KMS-11 (cell line): ENCODE measurements at regions not wholly inside any gene's neighbourhood (a gene's known extent, or its start where the extent isn't known, plus 50 kb on each side); places are given as distances from the start of the nearest gene placed in this dataset.

ENCODE experiments used
- H2AFZ ChIP-seq: fragments of 200-600 bp; sonication (generic); 2 replicates; pipeline ENCODE4 v1.6.1; 2016; ENCODE audit warnings: antibody characterized with exemption, mixed run types, low read depth
- H3K27ac ChIP-seq: fragments of 200-600 bp; sonication (generic); 2 replicates; pipeline ENCODE4 v1.6.1; 2016; ENCODE audit warnings: mild to moderate bottlenecking, mixed run types
- H3K27me3 ChIP-seq: fragments of 200-600 bp; sonication (generic); 2 replicates; pipeline ENCODE4 v1.6.1; 2017; ENCODE audit warnings: mild to moderate bottlenecking, low read depth, mixed run types, moderate library complexity; ENCODE audit not compliant: insufficient read depth
- H3K36me3 ChIP-seq: fragments of 200-600 bp; sonication (generic); 2 replicates; pipeline ENCODE4 v1.6.1; 2017; ENCODE audit warnings: mild to moderate bottlenecking, mixed run types; ENCODE audit not compliant: insufficient read depth
- H3K4me1 ChIP-seq: fragments of 200-600 bp; sonication (generic); 2 replicates; pipeline ENCODE4 v1.6.1; 2016; ENCODE audit warnings: mild to moderate bottlenecking, low read depth, mixed run types; ENCODE audit not compliant: poor library complexity, severe bottlenecking
- H3K4me2 ChIP-seq: fragments of 200-600 bp; sonication (generic); 2 replicates; pipeline ENCODE4 v1.7.0; 2016; ENCODE audit warnings: mild to moderate bottlenecking, mixed run types
- H3K4me3 ChIP-seq: fragments of 200-600 bp; sonication (generic); IDR thresholded peaks from 2 replicates; pipeline ENCODE4 v1.6.1; 2017; ENCODE audit warnings: low read depth, low read length, mixed read lengths; ENCODE audit not compliant: insufficient read depth
- H3K79me2 ChIP-seq: fragments of 200-600 bp; sonication (generic); 2 replicates; pipeline ENCODE4 v1.6.1; 2016; ENCODE audit warnings: low read depth, mixed run types; ENCODE audit not compliant: insufficient read depth
- H3K9ac ChIP-seq: fragments of 200-600 bp; sonication (generic); 2 replicates; pipeline ENCODE4 v1.6.1; 2016; ENCODE audit warnings: mild to moderate bottlenecking, mixed run types
- H4K20me1 ChIP-seq: fragments of 200-600 bp; sonication (generic); 2 replicates; pipeline ENCODE4 v1.6.1; 2016; ENCODE audit warnings: mild to moderate bottlenecking, mixed run types; ENCODE audit not compliant: insufficient read depth
- CTCF ChIP-seq: fragments of 200-600 bp; sonication (generic); conservative IDR thresholded peaks from 2 replicates; pipeline ENCODE4 v1.6.1; 2017; ENCODE audit warnings: low read depth, mild to moderate bottlenecking, antibody characterized with exemption, low read length, moderate library complexity, mixed read lengths

DNA sequence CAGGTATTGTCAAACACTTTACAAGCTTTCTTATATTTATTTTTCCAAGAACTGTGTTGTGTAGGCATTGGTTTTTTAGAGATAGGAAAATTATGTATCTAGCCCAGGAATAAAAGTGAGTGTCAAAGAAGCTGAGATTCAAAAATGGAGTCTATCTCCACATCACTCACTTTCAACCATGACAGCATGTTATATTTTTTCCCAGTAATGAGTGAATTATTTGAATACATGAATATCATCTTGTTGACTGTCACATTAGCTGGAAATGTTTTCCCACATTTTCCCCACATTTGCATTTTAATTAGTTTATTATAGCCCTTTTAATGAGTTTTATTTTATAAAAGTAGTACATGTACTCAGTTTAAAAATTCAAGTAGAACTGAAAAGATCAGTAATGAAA, 693.7 kb downstream of the PCDH18 start:
- TF ChIP-seq CTCF: no peak
- Histone ChIP-seq H3K27ac (no peak overlapping the region), H2AFZ (no peak overlapping the region), H3K4me3 (no peak overlapping the region), H3K9ac (no peak overlapping the region), H3K4me1 (peaks cover 7% of the 10 kb centered on the region), H4K20me1 (no peaks in the 10 kb centered on the region), H3K79me2 (no peaks in the 10 kb centered on the region), H3K27me3 (no peaks in the 10 kb centered on the region), H3K4me2 (no peak overlapping the region), H3K36me3 (no peaks in the 10 kb centered on the region)

GRCh38 chr4:136831553-136831952, 700.7 kb downstream of the PCDH18 start:
- Histone ChIP-seq H4K20me1 (no peaks in the 10 kb centered on the region), H2AFZ (no peak overlapping the region; the same call in 1 of the 2 replicates), H3K79me2 (no peaks in the 10 kb centered on the region), H3K4me1 (no peaks in the 10 kb centered on the region), H3K27ac (no peak overlapping the region), H3K4me2 (no peak overlapping the region), H3K27me3 (no peaks in the 10 kb centered on the region), H3K36me3 (no peaks in the 10 kb centered on the region), H3K9ac (no peak overlapping the region), H3K4me3 (no peak overlapping the region)
- no peak for TF ChIP-seq CTCF

GRCh38 chr4:136829280-136829679, 703.0 kb downstream of the PCDH18 start:
- Histone ChIP-seq H3K27ac (no peak overlapping the region), H4K20me1 (no peaks in the 10 kb centered on the region)

DNA sequence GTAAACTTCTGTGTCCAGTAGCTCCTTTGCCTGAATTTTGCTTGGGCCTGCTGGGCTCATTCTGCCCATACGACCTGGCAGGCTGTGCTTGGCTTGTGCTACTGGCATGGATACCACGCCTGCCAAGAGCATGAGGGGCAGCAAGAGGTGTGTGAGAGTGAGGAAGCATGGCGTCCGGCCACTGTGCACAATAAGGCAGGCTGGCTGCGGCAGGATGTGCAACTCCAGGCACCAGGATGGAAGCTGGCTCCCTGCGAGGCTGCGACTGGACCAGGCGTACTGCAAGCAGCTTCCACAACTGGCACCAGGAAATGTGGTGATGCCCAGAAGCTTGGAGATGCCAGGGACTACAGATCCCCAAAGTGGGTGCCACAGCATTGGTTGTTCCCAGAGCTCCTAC, 709.3 kb downstream of the PCDH18 start:
- Histone ChIP-seq H3K4me2 (no peak overlapping the region), H4K20me1 (no peaks in the 10 kb centered on the region), H2AFZ (no peak overlapping the region), H3K9ac (no peak overlapping the region), H3K36me3 (no peaks in the 10 kb centered on the region), H3K4me3 (no peak overlapping the region), H3K4me1 (no peaks in the 10 kb centered on the region), H3K79me2 (no peaks in the 10 kb centered on the region), H3K27ac (no peak overlapping the region), H3K27me3 (no peaks in the 10 kb centered on the region)
- TF ChIP-seq CTCF: no peak

More at GRCh38 chr4:136829280-136829679, 703.0 kb downstream of the PCDH18 start:
- H2AFZ ChIP-seq: no peak overlapping the region
- no peaks in the 10 kb centered on the region for H3K4me1 ChIP-seq
- no peak overlapping the region for H3K4me2 ChIP-seq
- H3K9ac ChIP-seq: no peak overlapping the region
- TF ChIP-seq CTCF: no peak
- no peaks in the 10 kb centered on the region for H3K27me3 ChIP-seq
- no peak overlapping the region for H3K4me3 ChIP-seq
- no peaks in the 10 kb centered on the region for H3K36me3 ChIP-seq
- no peaks in the 10 kb centered on the region for H3K79me2 ChIP-seq
